SK-N-SH (cell line): ENCODE measurements at regions not wholly inside any gene's neighbourhood (a gene's known extent, or its start where the extent isn't known, plus 50 kb on each side); places are given as distances from the start of the nearest gene placed in this dataset.

ENCODE experiments used
- CTCF ChIA-PET: fragments of 300-600, 350-600 bp; formaldehyde crosslinking; extraction: SDS; loops from one replicate; lab custom pipeline; 2021; lab: Yijun Ruan, JAX
- POLR2A ChIA-PET: fragments of 350-600 bp; sonication (Branson Sonifier 250); formaldehyde crosslinking; extraction: SDS; loops from one replicate; lab custom pipeline; 2020; ENCODE audit warnings: antibody characterized with exemption, inconsistent platforms; lab: Yijun Ruan, JAX
- DNase-seq: peaks from one replicate; pipeline ENCODE4 v3.0.0; 2012
- H2AFZ ChIP-seq: fragments of 200-600 bp; sonication (generic); 2 replicates; pipeline ENCODE4 v1.8.1; 2016; ENCODE audit warnings: antibody characterized with exemption, mild to moderate bottlenecking, low read depth
- H3F3A ChIP-seq: fragments of 200-600 bp; sonication (generic); replicated peaks from 2 replicates; pipeline ENCODE3; 2016; ENCODE audit warnings: antibody characterized with exemption, mild to moderate bottlenecking; ENCODE audit not compliant: insufficient read depth
- H3K27ac ChIP-seq, 2 experiments: fragments of 200-500 bp in 1 of 2; fragments of 200-600 bp in 1 of 2; sonication (Bioruptor generic) in 1 of 2; sonication (generic), shearing (Covaris generic) in 1 of 2; 2 replicates each; pipeline versions ENCODE4 v1.5.1 to v1.6.1; 2014 to 2016; ENCODE audit warnings: low read depth in 2 of 2, inconsistent platforms in 1 of 2, low read length in 1 of 2, mild to moderate bottlenecking in 1 of 2, mixed read lengths in 1 of 2
- H3K27me3 ChIP-seq: fragments of 200-600 bp; sonication (generic), shearing (Covaris generic); 2 replicates; pipeline ENCODE4 v1.6.1; 2016; ENCODE audit warnings: mixed run types; ENCODE audit not compliant: insufficient read depth
- H3K36me3 ChIP-seq, 2 experiments: fragments of 200-500 bp in 1 of 2; fragments of 200-600 bp in 1 of 2; sonication (Bioruptor generic) in 1 of 2; sonication (generic) in 1 of 2; replicated peaks in 1 of 2; 2 replicates each; pipeline versions ENCODE3 to v1.5.1; 2014 to 2016; ENCODE audit warnings: low read length in 1 of 2, mild to moderate bottlenecking in 1 of 2; ENCODE audit not compliant: insufficient read depth in 2 of 2, control insufficient read depth in 1 of 2
- H3K4me1 ChIP-seq, 2 experiments: fragments of 200-500 bp in 1 of 2; fragments of 200-600 bp in 1 of 2; sonication (Bioruptor generic) in 1 of 2; sonication (generic), shearing (Covaris generic) in 1 of 2; 2 replicates each; pipeline versions ENCODE4 v1.5.1 to v1.6.1; 2014 to 2016; ENCODE audit warnings: low read depth in 1 of 2, low read length in 1 of 2, mixed run types in 1 of 2; ENCODE audit not compliant: insufficient read depth in 2 of 2, control insufficient read depth in 1 of 2
- H3K4me2 ChIP-seq: fragments of 200-600 bp; sonication (generic), shearing (Covaris generic); 2 replicates; pipeline ENCODE4 v1.6.1; 2017; ENCODE audit warnings: mixed run types
- H3K4me3 ChIP-seq, 2 experiments: fragments of 200-500 bp in 1 of 2; fragments of 200-600 bp in 1 of 2; sonication (Bioruptor generic) in 1 of 2; sonication (generic), shearing (Covaris generic) in 1 of 2; 2 replicates each; pipeline versions ENCODE4 v1.5.1 to v1.8.1; 2014 to 2016; ENCODE audit warnings: low read depth in 2 of 2, inconsistent platforms in 1 of 2, low read length in 1 of 2, mild to moderate bottlenecking in 1 of 2, mixed read lengths in 1 of 2, moderate library complexity in 1 of 2
- H3K79me2 ChIP-seq: fragments of 200-600 bp; sonication (generic); 2 replicates; pipeline ENCODE4 v1.8.1; 2017; ENCODE audit warnings: mild to moderate bottlenecking; ENCODE audit not compliant: insufficient read depth
- H3K9ac ChIP-seq: fragments of 200-600 bp; sonication (generic); 2 replicates; pipeline ENCODE4 v1.6.1; 2017; ENCODE audit warnings: mixed run types
- H3K9me2 ChIP-seq: fragments of 200-600 bp; sonication (generic); 2 replicates; pipeline ENCODE4 v1.6.1; 2017; ENCODE audit warnings: mixed run types
- H3K9me3 ChIP-seq: fragments of 200-600 bp; sonication (generic); 2 replicates; pipeline ENCODE4 v1.6.1; 2017; ENCODE audit warnings: mixed run types, mild to moderate bottlenecking, moderate library complexity
- H4K20me1 ChIP-seq: fragments of 200-600 bp; sonication (generic); 2 replicates; pipeline ENCODE4 v1.6.1; 2017; ENCODE audit warnings: mild to moderate bottlenecking, mixed run types; ENCODE audit not compliant: insufficient read depth
- CHD2 ChIP-seq: fragments of 150-350 bp; IDR thresholded peaks from 2 replicates; pipeline ENCODE4 v1.6.1; 2018; ENCODE audit warnings: low read length; ENCODE audit not compliant: partially characterized antibody
- EZH2phosphoT487 ChIP-seq: fragments of 200-600 bp; sonication (generic); IDR thresholded peaks from 2 replicates; pipeline ENCODE4 v1.6.1; 2017; ENCODE audit warnings: low read depth, mixed run types, mild to moderate bottlenecking, antibody characterized with exemption, moderate library complexity, borderline replicate concordance
- FOXM1 ChIP-seq: IDR thresholded peaks from 2 replicates; pipeline ENCODE4 v1.4.0; 2012; ENCODE audit warnings: low read depth, mild to moderate bottlenecking
- GABPA ChIP-seq: IDR thresholded peaks from 2 replicates; pipeline ENCODE4 v1.4.0; 2012; ENCODE audit warnings: low read depth, mild to moderate bottlenecking
- GATA2 ChIP-seq: sonication (generic); formaldehyde crosslinking; IDR thresholded peaks from 2 replicates; pipeline ENCODE4 v1.5.0; 2020; ENCODE audit warnings: mild to moderate bottlenecking, missing genetic modification reagents
- IRF3 ChIP-seq: fragments of 150-350 bp; IDR thresholded peaks from 2 replicates; pipeline ENCODE4 v1.6.1; 2016; ENCODE audit warnings: mild to moderate bottlenecking, low read depth, low read length
- JUND ChIP-seq: IDR thresholded peaks from 2 replicates; pipeline ENCODE4 v1.4.0; 2012
- MXI1 ChIP-seq: IDR thresholded peaks from 2 replicates; pipeline ENCODE4 v1.6.1; 2012; ENCODE audit warnings: mild to moderate bottlenecking, low read depth, low read length, improper control_type of control experiment
- PBX3 ChIP-seq: IDR thresholded peaks from 2 replicates; pipeline ENCODE4; 2012
- POLR2AphosphoS5 ChIP-seq: IDR thresholded peaks from 2 replicates; pipeline ENCODE4 v1.6.1; 2012; ENCODE audit warnings: low read depth, low read length
- RAD21 ChIP-seq: IDR thresholded peaks from 2 replicates; pipeline ENCODE4 v1.6.1; 2012; ENCODE audit warnings: mild to moderate bottlenecking, low read length
- RFX5 ChIP-seq: IDR thresholded peaks from 2 replicates; pipeline ENCODE4 v1.6.1; 2012; ENCODE audit warnings: mild to moderate bottlenecking, improper control_type of control experiment, low read length
- SIN3A ChIP-seq: IDR thresholded peaks from 2 replicates; pipeline ENCODE4 v1.6.1; 2012; ENCODE audit warnings: low read depth, mild to moderate bottlenecking, low read length, moderate library complexity, borderline replicate concordance
- TAF1 ChIP-seq: IDR thresholded peaks from 2 replicates; pipeline ENCODE4 v1.6.1; 2012; ENCODE audit warnings: low read depth, mild to moderate bottlenecking, low read length, moderate library complexity, borderline replicate concordance
- TEAD4 ChIP-seq: IDR thresholded peaks from 2 replicates; pipeline ENCODE4 v1.4.0; 2012; ENCODE audit warnings: mild to moderate bottlenecking, borderline replicate concordance; ENCODE audit not compliant: insufficient read depth
- USF1 ChIP-seq: IDR thresholded peaks from 2 replicates; pipeline ENCODE4 v1.4.0; 2012; ENCODE audit warnings: low read depth, borderline replicate concordance
- WGBS: methylation state at CpG from one replicate; pipeline ENCODE4 v1.1.6; 2017; ENCODE audit warnings: low lambda C conversion rate; 5-methylcytosine and 5-hydroxymethylcytosine counted together
- TF ChIP-seq, protein P1 (sequence below): fragments of 150-350 bp; IDR thresholded peaks from 2 replicates; pipeline ENCODE4 v1.6.1; 2017; ENCODE audit warnings: antibody characterized with exemption, low read length, low read depth, borderline replicate concordance
- TF ChIP-seq, protein P2 (sequence below): IDR thresholded peaks from 2 replicates; pipeline ENCODE4 v1.4.0; 2012; ENCODE audit warnings: low read depth, borderline replicate concordance

DNA sequence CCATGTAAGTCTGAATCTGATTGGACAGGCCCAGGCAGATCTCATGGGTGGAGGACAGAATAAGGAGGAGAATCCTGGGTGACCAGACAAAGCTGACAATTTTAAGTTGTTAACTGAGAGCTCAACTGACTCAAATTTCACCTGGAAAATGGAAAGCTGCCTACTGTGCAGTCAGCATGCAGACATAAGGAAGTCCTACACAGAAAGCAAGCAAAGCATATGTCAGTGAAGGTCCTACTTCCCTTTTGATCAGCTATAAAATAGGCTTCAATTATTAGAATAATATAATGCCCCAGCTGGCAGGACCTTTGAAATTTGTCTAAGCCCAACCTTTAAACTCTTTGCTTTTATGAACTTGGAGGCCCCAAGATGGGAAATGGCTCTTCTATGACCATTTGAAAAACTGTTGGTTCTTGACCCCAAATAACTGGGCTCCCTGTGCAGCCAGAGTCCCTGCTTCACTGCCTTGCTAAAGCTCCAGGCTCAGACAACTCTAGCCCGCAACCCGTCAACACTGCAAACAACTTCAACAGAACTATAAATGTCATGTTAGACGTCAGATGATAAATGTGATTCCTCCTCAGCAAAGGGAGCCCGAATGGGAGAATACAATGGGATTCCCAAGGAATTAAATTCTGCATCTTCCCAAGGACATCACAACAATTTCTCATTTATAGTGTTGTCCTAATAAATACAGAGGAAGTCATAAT is 118.9 kb upstream of the ADRA1B start:
- Histone ChIP-seq H3K9ac (no peak overlapping the region), H4K20me1 (no peaks in the 10 kb centered on the region), H3K27me3 (no peaks in the 10 kb centered on the region), H3K4me3 (no peak overlapping the region), H3K4me2 (no peak overlapping the region), H3K79me2 (no peaks in the 10 kb centered on the region)
- WGBS = 93% methylated on average over 4 of the region's 4 CpGs
- TF ChIP-seq, protein P1, sequence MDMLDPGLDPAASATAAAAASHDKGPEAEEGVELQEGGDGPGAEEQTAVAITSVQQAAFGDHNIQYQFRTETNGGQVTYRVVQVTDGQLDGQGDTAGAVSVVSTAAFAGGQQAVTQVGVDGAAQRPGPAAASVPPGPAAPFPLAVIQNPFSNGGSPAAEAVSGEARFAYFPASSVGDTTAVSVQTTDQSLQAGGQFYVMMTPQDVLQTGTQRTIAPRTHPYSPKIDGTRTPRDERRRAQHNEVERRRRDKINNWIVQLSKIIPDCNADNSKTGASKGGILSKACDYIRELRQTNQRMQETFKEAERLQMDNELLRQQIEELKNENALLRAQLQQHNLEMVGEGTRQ = no peak
- TF ChIP-seq TEAD4 = no peak
- no peak for TF ChIP-seq GABPA
- TF ChIP-seq FOXM1 = no peak
- no peak for TF ChIP-seq SIN3A
- no peak for TF ChIP-seq RAD21
- TF ChIP-seq POLR2AphosphoS5 = no peak
- no peak for TF ChIP-seq USF1
- no peak for TF ChIP-seq JUND
- no peak for TF ChIP-seq RFX5
- TF ChIP-seq, all 33 proteins: peak for 0
- H3K4me1 ChIP-seq = no peaks in the 10 kb centered on the region
- ChIA-PET CTCF (no interaction called here), POLR2A (no interaction called here)
- H3K9me3 ChIP-seq = no peaks in the 10 kb centered on the region
- H3K27ac ChIP-seq = no peak overlapping the region
- no peaks in the 10 kb centered on the region for H3K9me2 ChIP-seq
- DNase-seq = no peak
- no peaks in the 10 kb centered on the region for H3F3A ChIP-seq
- no peaks in the 10 kb centered on the region for H3K36me3 ChIP-seq
- H2AFZ ChIP-seq = no peak overlapping the region

GRCh38 chr5:159799701-159800100 is 116.6 kb upstream of the ADRA1B start:
- no peaks in the 10 kb centered on the region for H4K20me1 ChIP-seq
- H3K36me3 ChIP-seq = no peaks in the 10 kb centered on the region
- no peak overlapping the region for H2AFZ ChIP-seq
- no peaks in the 10 kb centered on the region for H3K27me3 ChIP-seq
- no peaks in the 10 kb centered on the region for H3K9me2 ChIP-seq
- WGBS = 59% methylated on average over 8 of the region's 8 CpGs
- ChIA-PET CTCF (no interaction called here), POLR2A (no interaction called here)
- H3K9me3 ChIP-seq = no peaks in the 10 kb centered on the region
- H3K79me2 ChIP-seq = no peaks in the 10 kb centered on the region
- H3K4me1 ChIP-seq = no peaks in the 10 kb centered on the region
- no peak for DNase-seq
- H3K27ac ChIP-seq = no peak overlapping the region
- no peak overlapping the region for H3K4me3 ChIP-seq
- H3F3A ChIP-seq = no peaks in the 10 kb centered on the region
- TF ChIP-seq, protein P2, sequence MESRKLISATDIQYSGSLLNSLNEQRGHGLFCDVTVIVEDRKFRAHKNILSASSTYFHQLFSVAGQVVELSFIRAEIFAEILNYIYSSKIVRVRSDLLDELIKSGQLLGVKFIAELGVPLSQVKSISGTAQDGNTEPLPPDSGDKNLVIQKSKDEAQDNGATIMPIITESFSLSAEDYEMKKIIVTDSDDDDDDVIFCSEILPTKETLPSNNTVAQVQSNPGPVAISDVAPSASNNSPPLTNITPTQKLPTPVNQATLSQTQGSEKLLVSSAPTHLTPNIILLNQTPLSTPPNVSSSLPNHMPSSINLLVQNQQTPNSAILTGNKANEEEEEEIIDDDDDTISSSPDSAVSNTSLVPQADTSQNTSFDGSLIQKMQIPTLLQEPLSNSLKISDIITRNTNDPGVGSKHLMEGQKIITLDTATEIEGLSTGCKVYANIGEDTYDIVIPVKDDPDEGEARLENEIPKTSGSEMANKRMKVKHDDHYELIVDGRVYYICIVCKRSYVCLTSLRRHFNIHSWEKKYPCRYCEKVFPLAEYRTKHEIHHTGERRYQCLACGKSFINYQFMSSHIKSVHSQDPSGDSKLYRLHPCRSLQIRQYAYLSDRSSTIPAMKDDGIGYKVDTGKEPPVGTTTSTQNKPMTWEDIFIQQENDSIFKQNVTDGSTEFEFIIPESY = no peak
- no peak for TF ChIP-seq USF1
- TF ChIP-seq RFX5 = no peak
- no peak for TF ChIP-seq GATA2
- TF ChIP-seq RAD21 = no peak
- TF ChIP-seq CHD2 = no peak
- no peak for TF ChIP-seq POLR2AphosphoS5
- TF ChIP-seq MXI1 = no peak
- TF ChIP-seq JUND = no peak
- TF ChIP-seq GABPA = no peak
- no peak for TF ChIP-seq IRF3
- TF ChIP-seq PBX3 = no peak
- no peak for TF ChIP-seq EZH2phosphoT487
- no peak for TF ChIP-seq TAF1
- TF ChIP-seq, all 33 proteins: peak for 0
- no peak overlapping the region for H3K4me2 ChIP-seq
- no peak overlapping the region for H3K9ac ChIP-seq
